HG03565 (cell line): ENCODE measurements at regions not wholly inside any gene's neighbourhood (a gene's known extent, or its start where the extent isn't known, plus 50 kb on each side); places are given as distances from the start of the nearest gene placed in this dataset.
"Not testable (repeated sequence)": the region's sequence is repeated elsewhere in the genome, so short reads cannot be mapped to it uniquely, and the experiment has no call there.

ENCODE experiments used
- ATAC-seq: cut with Tn5 transposase; IDR thresholded peaks from one replicate; pipeline ENCODE4 v1.9.1; 2021; ENCODE audit warnings: mild to moderate bottlenecking, moderate library complexity; ENCODE audit not compliant: unreplicated experiment

- not testable (repeated sequence) for ATAC-seq
Observed at GRCh38 chr16:29284159-29284558, 122.4 kb downstream of the NPIPB11 start.

- not testable (repeated sequence) for ATAC-seq
Observed at GRCh38 chr16:29278097-29278871, 128.2 kb downstream of the NPIPB11 start.

GRCh38 chr16:29276446-29276845 is 130.1 kb downstream of the NPIPB11 start:
- ATAC-seq = not testable (repeated sequence)

- not testable (repeated sequence) for ATAC-seq
Observed at GRCh38 chr16:29274055-29275035, 132.2 kb downstream of the NPIPB11 start.

- not testable (repeated sequence) for ATAC-seq
Observed at GRCh38 chr16:29273298-29274054, 133.0 kb downstream of the NPIPB11 start.

- ATAC-seq = not testable (repeated sequence)
Observed at GRCh38 chr16:29271721-29272675, 134.5 kb downstream of the NPIPB11 start.

- ATAC-seq = not testable (repeated sequence)
Observed at GRCh38 chr16:29270923-29271322, 135.6 kb downstream of the NPIPB11 start.

GRCh38 chr16:29270033-29270432 is 136.5 kb downstream of the NPIPB11 start:
- ATAC-seq = not testable (repeated sequence)

- ATAC-seq = not testable (repeated sequence)
Observed at GRCh38 chr16:29269192-29269811, 137.2 kb downstream of the NPIPB11 start.

- ATAC-seq = not testable (repeated sequence)
Observed at GRCh38 chr16:29268785-29269191, 137.7 kb downstream of the NPIPB11 start.

- ATAC-seq = not testable (repeated sequence)
Observed at GRCh38 chr16:29268348-29268747, 138.2 kb downstream of the NPIPB11 start.

GRCh38 chr16:29267891-29268290 is 138.6 kb downstream of the NPIPB11 start:
- not testable (repeated sequence) for ATAC-seq

GRCh38 chr16:29267055-29267619 is 139.4 kb downstream of the NPIPB11 start:
- ATAC-seq = not testable (repeated sequence)

- peak; percentile 67 for ATAC-seq
Observed at GRCh38 chr16:29266612-29267011, 139.9 kb downstream of the NPIPB11 start.

- not testable (repeated sequence) for ATAC-seq
Observed at GRCh38 chr16:29265255-29265853, 141.2 kb downstream of the NPIPB11 start.

- not testable (repeated sequence) for ATAC-seq
Observed at GRCh38 chr16:29264080-29264837, 142.3 kb downstream of the NPIPB11 start.

- ATAC-seq = not testable (repeated sequence)
Observed at GRCh38 chr16:29262725-29263124, 143.8 kb downstream of the NPIPB11 start.
